GM18870 (cell line): ENCODE measurements at regions not wholly inside any gene's neighbourhood (a gene's known extent, or its start where the extent isn't known, plus 50 kb on each side); places are given as distances from the start of the nearest gene placed in this dataset.

Experiments
- ATAC-seq: cut with Tn5 transposase; IDR thresholded peaks from one replicate; pipeline ENCODE4 v1.9.1; 2021; ENCODE audit warnings: moderate library complexity; ENCODE audit not compliant: unreplicated experiment

- no peak for ATAC-seq
Observed at GRCh38 chr13:83350569-83350968, 531.7 kb downstream of the SLITRK1 start.

GRCh38 chr13:83344518-83344917, 537.8 kb downstream of the SLITRK1 start:
- no peak for ATAC-seq

- ATAC-seq, result no peak
Observed at GRCh38 chr13:83340170-83340569, 542.1 kb downstream of the SLITRK1 start.

GRCh38 chr13:83333614-83334388, 548.5 kb downstream of the SLITRK1 start:
- ATAC-seq, result no peak

- ATAC-seq, result no peak
Observed at GRCh38 chr13:83332751-83333150, 549.5 kb downstream of the SLITRK1 start.

DNA sequence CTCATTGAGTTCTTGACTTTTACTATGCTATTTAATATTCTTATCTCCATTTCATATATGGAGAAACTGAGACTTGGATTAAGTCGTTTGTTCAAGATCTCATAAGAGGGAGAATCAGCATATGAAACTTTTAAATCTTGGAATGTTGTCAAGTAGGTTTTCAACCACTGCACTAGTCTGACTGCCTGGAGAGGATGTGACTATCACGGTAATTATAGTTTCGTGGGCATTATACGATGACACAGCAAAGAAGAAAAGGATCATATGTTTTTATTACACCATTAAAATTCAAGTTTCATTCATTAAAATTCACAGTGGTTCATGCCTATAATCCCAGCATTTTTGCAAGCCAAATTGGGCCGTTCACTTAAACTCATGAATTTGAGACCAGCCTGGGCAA, 555.2 kb downstream of the SLITRK1 start:
- ATAC-seq, result no peak

- no peak for ATAC-seq
Observed at GRCh38 chr13:83325125-83325853, 557.0 kb downstream of the SLITRK1 start.

DNA sequence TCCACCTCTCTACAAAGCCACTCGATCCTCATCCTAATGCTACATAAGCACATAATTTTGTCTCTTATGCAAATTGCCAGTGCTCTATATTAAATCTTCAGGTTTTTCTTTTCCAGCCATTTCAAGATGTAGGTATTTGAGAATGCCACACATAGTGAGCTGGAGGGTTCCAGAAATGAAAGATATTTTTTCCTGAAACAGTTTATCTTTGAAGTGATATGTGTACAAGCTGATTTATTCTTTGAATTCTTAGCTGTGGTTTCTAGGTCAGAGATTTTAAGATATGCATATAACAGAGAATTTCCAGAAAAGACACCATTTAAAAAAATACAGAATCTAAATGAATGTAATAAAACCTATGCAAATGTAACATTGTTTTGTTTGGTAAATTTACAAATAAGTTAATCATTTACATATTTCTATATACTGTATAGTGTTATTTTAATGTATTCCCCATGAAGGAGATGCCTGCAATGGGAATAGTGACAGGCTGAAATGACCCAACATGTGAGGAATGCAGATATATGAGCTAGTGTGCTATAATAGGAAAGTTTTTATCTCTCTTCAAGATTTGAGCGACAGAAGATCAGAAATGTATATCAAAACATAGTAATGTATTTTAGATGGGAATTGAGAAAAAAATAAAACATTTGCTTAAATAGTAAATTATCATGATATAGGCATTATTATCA, 570.2 kb downstream of the SLITRK1 start:
- ATAC-seq, result no peak

GRCh38 chr13:83298617-83299016, 583.7 kb downstream of the SLITRK1 start:
- ATAC-seq, result no peak

DNA sequence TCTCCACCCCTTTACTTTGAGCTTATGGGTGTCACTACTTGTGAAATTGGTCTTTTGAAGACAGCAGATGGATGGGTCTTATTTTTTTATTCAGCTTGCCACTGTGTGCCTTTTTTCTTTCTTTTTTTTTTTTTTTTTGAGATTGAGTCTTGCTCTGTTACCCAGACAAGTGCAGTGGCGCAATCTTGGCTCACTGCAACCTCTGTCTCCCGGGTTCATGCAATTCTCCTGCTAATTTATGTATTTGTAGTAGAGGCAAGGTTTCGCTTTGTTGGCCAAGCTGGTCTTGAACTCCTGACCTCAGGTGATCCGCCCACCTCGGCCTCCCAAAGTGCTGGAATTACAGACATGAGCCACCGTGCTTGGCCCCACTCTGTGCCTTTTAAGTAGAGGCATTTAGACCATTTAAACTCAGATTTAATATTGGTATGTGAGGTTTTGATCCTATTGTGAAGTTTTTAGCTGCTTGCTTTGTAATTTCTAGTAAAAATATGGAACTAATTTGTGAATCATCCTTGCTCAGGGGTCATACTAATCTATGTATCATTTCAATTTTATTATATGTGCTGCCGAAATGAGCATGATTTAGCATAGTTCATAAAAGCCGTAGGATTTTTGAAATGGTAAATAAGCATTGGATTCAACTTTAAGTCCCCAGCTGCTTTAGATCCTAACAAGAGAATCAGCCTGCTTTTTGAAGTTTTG, 584.5 kb downstream of the SLITRK1 start:
- no peak for ATAC-seq

- ATAC-seq, result no peak
Observed at GRCh38 chr13:83295686-83296085, 586.6 kb downstream of the SLITRK1 start.

- no peak for ATAC-seq
Observed at GRCh38 chr13:83286737-83287136, 595.5 kb downstream of the SLITRK1 start.

DNA sequence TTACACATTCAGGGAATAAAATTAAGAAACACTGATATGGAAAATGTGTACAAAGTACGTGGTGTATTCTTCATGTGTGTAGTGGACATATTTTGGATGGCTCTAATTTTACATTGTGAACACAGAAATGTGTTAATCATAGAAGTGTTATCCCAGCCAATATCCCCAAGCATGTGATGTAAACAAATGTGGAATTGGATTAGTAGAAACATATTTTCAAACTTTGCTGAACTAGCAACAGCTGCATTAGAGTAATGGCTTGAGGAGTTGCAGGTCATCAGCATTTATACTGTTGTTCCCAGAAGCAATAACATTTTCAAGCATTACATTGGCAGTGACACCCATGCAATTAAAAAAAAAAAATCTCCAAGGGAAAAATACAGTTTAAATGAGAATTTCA, 600.6 kb downstream of the SLITRK1 start:
- ATAC-seq, result no peak

DNA sequence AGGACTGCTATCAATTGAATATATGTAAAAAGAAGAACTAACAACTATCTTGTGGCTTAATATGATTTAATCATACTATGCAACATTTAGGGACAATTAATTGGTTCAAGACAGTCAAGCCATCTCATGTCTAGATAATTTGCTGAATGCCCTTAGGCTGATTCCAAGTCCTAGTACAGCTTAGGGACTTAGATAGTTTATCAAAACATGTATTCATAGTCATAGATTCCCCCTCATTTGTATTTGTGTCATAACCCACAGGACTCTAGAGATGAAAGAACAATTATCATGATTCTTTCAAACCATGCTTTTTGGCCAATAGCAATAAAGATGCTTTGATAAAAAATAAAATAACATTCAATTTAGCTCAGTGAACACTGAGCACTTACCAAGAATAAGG, 607.6 kb downstream of the SLITRK1 start:
- ATAC-seq, result no peak

GRCh38 chr13:83272652-83273240, 609.5 kb downstream of the SLITRK1 start:
- ATAC-seq, result no peak

DNA sequence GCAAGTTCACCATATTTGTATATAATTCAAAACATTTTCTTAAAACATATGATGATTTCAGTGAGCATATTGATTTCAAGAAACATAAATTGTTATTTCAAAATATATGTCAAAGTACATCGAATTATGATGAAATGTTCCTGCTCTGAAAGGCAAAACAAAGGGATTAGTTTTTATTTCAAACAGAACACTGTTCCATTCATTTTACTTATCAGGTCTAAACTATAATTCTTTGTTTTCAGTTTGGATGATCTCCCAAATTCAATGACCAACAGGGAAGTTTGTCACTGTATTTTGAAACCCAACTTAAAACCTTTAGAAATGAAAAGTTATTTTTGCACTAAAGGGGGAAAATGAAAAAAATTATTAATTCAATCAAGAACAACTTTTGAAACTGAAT, 610.2 kb downstream of the SLITRK1 start:
- ATAC-seq, result no peak

GRCh38 chr13:83265279-83265678, 617.0 kb downstream of the SLITRK1 start:
- no peak for ATAC-seq

GRCh38 chr13:83248751-83249150, 633.5 kb downstream of the SLITRK1 start:
- no peak for ATAC-seq

DNA sequence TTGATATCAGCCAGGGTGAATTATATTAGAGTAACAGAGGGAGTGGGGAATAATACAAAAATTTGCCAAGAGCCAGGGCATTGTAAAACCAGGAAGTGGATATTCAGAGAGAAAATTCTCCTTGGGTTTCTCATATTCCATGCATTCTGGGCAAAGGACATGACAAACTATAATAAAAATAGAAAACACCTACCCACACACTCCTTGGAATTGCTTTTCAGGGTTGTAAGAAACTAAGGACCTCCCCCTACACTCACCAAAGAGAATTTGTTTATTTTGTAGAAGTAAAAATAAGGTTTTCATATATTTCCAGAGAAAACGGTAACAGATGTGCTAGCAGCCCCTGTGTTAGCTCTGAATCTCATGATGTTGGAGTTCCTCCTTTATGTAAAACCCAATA, 649.6 kb downstream of the SLITRK1 start:
- no peak for ATAC-seq

DNA sequence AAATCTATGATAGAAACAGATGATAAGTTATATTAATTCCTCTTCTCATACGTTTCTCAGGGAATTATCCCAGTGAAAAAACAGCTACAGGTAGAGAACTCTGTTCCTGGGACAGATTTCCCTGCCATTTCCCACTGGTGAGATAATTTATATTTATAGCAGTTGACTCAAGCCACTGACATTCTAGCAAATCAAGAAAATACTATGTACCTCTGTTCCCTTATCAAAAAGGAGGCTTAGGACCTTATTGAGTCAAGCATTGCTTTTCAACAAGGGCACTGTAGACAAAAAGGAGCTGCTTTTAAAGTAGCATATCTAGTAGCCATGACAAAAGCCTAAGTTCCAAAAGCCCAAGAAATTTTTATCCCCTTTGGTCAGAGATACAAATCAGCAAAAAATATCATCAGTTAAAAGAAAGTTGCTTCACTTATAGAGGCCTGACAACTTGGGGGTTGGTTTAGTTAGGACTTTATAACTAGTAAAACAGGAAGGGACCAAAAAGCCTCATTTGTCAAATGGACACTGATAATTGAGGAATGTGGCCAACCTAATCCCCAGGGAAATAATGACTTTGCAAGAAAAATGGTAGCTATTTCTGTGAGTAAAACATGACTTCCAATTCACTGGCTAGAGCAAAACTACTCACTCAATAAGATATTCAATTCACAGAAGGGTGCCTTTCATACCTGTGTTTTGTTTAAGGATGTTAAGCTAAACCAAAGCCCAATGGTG, 652.5 kb downstream of the SLITRK1 start:
- ATAC-seq, result no peak
